PC-3 (cell line): ENCODE measurements at regions not wholly inside any gene's neighbourhood (a gene's known extent, or its start where the extent isn't known, plus 50 kb on each side); places are given as distances from the start of the nearest gene placed in this dataset.

Experiments used
- ATAC-seq: fragments of 200-7000 bp; cut with Tn5 transposase; 2 replicates; pipeline ENCODE4 v1.9.1; 2020; ENCODE audit warnings: mild to moderate bottlenecking, moderate library complexity
- BruUV-seq: library from RNA; stranded (reverse); fragments of 400-500 nt; replicated peaks from 2 replicates; lab custom pipeline; 2021; lab: Mats Ljungman, UMichigan
- CTCF ChIA-PET: fragments of 300-600 bp; sonication (Branson Sonifier 250); formaldehyde crosslinking; loops from one replicate; lab custom pipeline; 2022; ENCODE audit warnings: antibody characterized with exemption; lab: Charles Lee
- POLR2A ChIA-PET: fragments of 300-600 bp; sonication (Branson Sonifier 250); formaldehyde crosslinking; loops from one replicate; lab custom pipeline; 2022; ENCODE audit warnings: antibody characterized with exemption; ENCODE audit not compliant: unreplicated experiment; lab: Charles Lee
- DNase-seq: peaks from one replicate; pipeline ENCODE4 v3.0.0-alpha.2; 2015
- H2AFZ ChIP-seq: fragments of 300-600 bp; sonication (generic); 2 replicates; pipeline ENCODE4 v1.6.0; 2016; ENCODE audit warnings: antibody characterized with exemption, low read length
- H3F3A ChIP-seq: fragments of 300-600 bp; sonication (generic); one replicate; pipeline ENCODE4 v1.6.0; 2017; ENCODE audit warnings: antibody characterized with exemption, low read length, control low read depth, mild to moderate bottlenecking; ENCODE audit not compliant: unreplicated experiment
- H3K27ac ChIP-seq: fragments of 300-600 bp; sonication (generic); 2 replicates; pipeline ENCODE4 v1.5.1; 2016; ENCODE audit warnings: mild to moderate bottlenecking, low read length
- H3K27me3 ChIP-seq: fragments of 300-600 bp; sonication (generic); 2 replicates; pipeline ENCODE4 v1.6.1; 2016; ENCODE audit warnings: low read length, mixed read lengths
- H3K36me3 ChIP-seq: fragments of 300-600 bp; sonication (generic); 2 replicates; pipeline ENCODE4 v1.6.1; 2016; ENCODE audit warnings: low read depth, mixed run types, low read length, mixed read lengths
- H3K4me1 ChIP-seq: fragments of 300-600 bp; sonication (generic); 2 replicates; pipeline ENCODE4 v1.5.1; 2016; ENCODE audit warnings: low read length; ENCODE audit not compliant: insufficient read depth
- H3K4me2 ChIP-seq: fragments of 300-600 bp; sonication (generic); 2 replicates; pipeline ENCODE4 v1.6.0; 2016; ENCODE audit warnings: low read length
- H3K4me3 ChIP-seq: fragments of 300-600 bp; sonication (generic); 2 replicates; pipeline ENCODE4 v1.5.1; 2016; ENCODE audit warnings: mild to moderate bottlenecking, low read length, mixed read lengths
- H3K79me2 ChIP-seq: fragments of 300-600 bp; sonication (generic); 2 replicates; pipeline ENCODE4 v1.6.1; 2017; ENCODE audit warnings: low read length, mixed read lengths
- H3K9ac ChIP-seq: fragments of 300-600 bp; sonication (generic); 2 replicates; pipeline ENCODE4 v1.6.0; 2016; ENCODE audit warnings: mild to moderate bottlenecking, low read length
- H3K9me2 ChIP-seq: fragments of 300-600 bp; sonication (generic); replicated peaks from 2 replicates; pipeline ENCODE4 v1.6.1; 2016; ENCODE audit warnings: mixed run types, low read length, mixed read lengths
- H3K9me3 ChIP-seq: fragments of 300-600 bp; sonication (generic); 2 replicates; pipeline ENCODE4 v1.6.1; 2016; ENCODE audit warnings: low read length, mixed read lengths
- H4K20me1 ChIP-seq: fragments of 300-600 bp; sonication (generic); 2 replicates; pipeline ENCODE4 v1.6.1; 2016; ENCODE audit warnings: low read length, mixed read lengths
- CTCF ChIP-seq: fragments of 300-600 bp; sonication (generic); conservative IDR thresholded peaks from 2 replicates; pipeline ENCODE4 v1.5.1; 2017; ENCODE audit warnings: antibody characterized with exemption, low read depth, mild to moderate bottlenecking, low read length
- EZH2 ChIP-seq: fragments of 300-600 bp; sonication (generic); IDR thresholded peaks from one replicate; pipeline ENCODE4 v1.6.1; 2017; ENCODE audit warnings: antibody characterized with exemption, mild to moderate bottlenecking, low read length; ENCODE audit not compliant: unreplicated experiment
- EZH2phosphoT487 ChIP-seq: fragments of 300-600 bp; sonication (generic); IDR thresholded peaks from 2 replicates; pipeline ENCODE4 v1.6.1; 2018; ENCODE audit warnings: mild to moderate bottlenecking, antibody characterized with exemption, low read length, borderline replicate concordance
- intact Hi-C: fragments of 100-400 bp; cut with micrococcal nuclease; formaldehyde crosslinking; loops from 2 replicates; pipeline ENCODE4 v1.9.0; 2023

- no peak overlapping the region for H3K27ac ChIP-seq
- no peak overlapping the region for H3K4me3 ChIP-seq
- no TSS peak for BruUV-seq
- no peaks in the 10 kb centered on the region for H3F3A ChIP-seq
- H3K36me3 ChIP-seq = no peaks in the 10 kb centered on the region
- no peaks in the 10 kb centered on the region for H3K9me3 ChIP-seq
- no peaks in the 10 kb centered on the region for H3K9me2 ChIP-seq
- H3K4me1 ChIP-seq = no peaks in the 10 kb centered on the region
- no peaks in the 10 kb centered on the region for H4K20me1 ChIP-seq
- intact Hi-C loops = no loop called here
- no peaks in the 10 kb centered on the region for H3K27me3 ChIP-seq
- no peak overlapping the region for H2AFZ ChIP-seq
- ATAC-seq = no peak
- ChIA-PET POLR2A (no interaction called here), CTCF (no interaction called here)
- DNase-seq = no peak
- H3K4me2 ChIP-seq = no peak overlapping the region
- H3K79me2 ChIP-seq = no peaks in the 10 kb centered on the region
- no peak overlapping the region for H3K9ac ChIP-seq
- TF ChIP-seq EZH2 (no peak), EZH2phosphoT487 (no peak), CTCF (no peak)
Measured at GRCh38 chr4:83180431-83180968, 66.0 kb upstream of the PLAC8 start.

- H3K9me3 ChIP-seq = no peaks in the 10 kb centered on the region
- intact Hi-C loops = no loop called here
- H3K9me2 ChIP-seq = no peaks in the 10 kb centered on the region
- no peaks in the 10 kb centered on the region for H3K27me3 ChIP-seq
- H3K4me3 ChIP-seq = no peak overlapping the region
- no peak overlapping the region for H2AFZ ChIP-seq
- no peaks in the 10 kb centered on the region for H3K79me2 ChIP-seq
- no TSS peak for BruUV-seq
- no peaks in the 10 kb centered on the region for H4K20me1 ChIP-seq
- no peak for TF ChIP-seq EZH2
- H3K4me2 ChIP-seq = no peak overlapping the region
- H3F3A ChIP-seq = no peaks in the 10 kb centered on the region
- H3K27ac ChIP-seq = no peak overlapping the region
- POLR2A ChIA-PET = no interaction called here
- H3K36me3 ChIP-seq = no peaks in the 10 kb centered on the region
- H3K4me1 ChIP-seq = no peaks in the 10 kb centered on the region
- no peak for ATAC-seq
- CTCF ChIA-PET = no interaction called here
- H3K9ac ChIP-seq = no peak overlapping the region
- DNase-seq = no peak
Measured at GRCh38 chr4:83179205-83179604, 64.7 kb upstream of the PLAC8 start.

- Histone ChIP-seq H2AFZ (no peak overlapping the region), H3K79me2 (no peaks in the 10 kb centered on the region), H3K9me2 (no peaks in the 10 kb centered on the region), H3F3A (no peaks in the 10 kb centered on the region), H3K36me3 (no peaks in the 10 kb centered on the region), H3K9me3 (no peaks in the 10 kb centered on the region), H3K4me2 (no peak overlapping the region), H3K27me3 (no peaks in the 10 kb centered on the region), H4K20me1 (no peaks in the 10 kb centered on the region), H3K9ac (no peak overlapping the region), H3K27ac (no peak overlapping the region), H3K4me1 (no peaks in the 10 kb centered on the region), H3K4me3 (no peak overlapping the region)
- ChIA-PET POLR2A (no interaction called here), CTCF (no interaction called here)
- intact Hi-C loops = no loop called here
- DNase-seq = no peak
- TF ChIP-seq EZH2phosphoT487 = no peak
- TF ChIP-seq EZH2 = no peak
- no peak for TF ChIP-seq CTCF
- BruUV-seq = no TSS peak
- ATAC-seq = no peak
Measured at GRCh38 chr4:83178029-83178428, 63.5 kb upstream of the PLAC8 start.
